Brain microvascular endothelial cell (primary cell): ENCODE measurements at regions not wholly inside any gene's neighbourhood (a gene's known extent, or its start where the extent isn't known, plus 50 kb on each side); places are given as distances from the start of the nearest gene placed in this dataset.

ENCODE experiments used
- DNase-seq: peaks from one replicate; pipeline ENCODE4 v3.0.0-alpha.2; 2020
- H3K27ac ChIP-seq: fragments of 250-450 bp; sonication (Bioruptor Pico); 2 replicates; pipeline ENCODE4 v1.5.1; 2020; ENCODE audit warnings: mild to moderate bottlenecking, moderate library complexity
- H3K27me3 ChIP-seq: fragments of 250-450 bp; sonication (Bioruptor Pico); replicated peaks from 2 replicates; pipeline ENCODE4 v1.5.1; 2020; ENCODE audit warnings: mild to moderate bottlenecking
- H3K36me3 ChIP-seq: fragments of 250-450 bp; sonication (Bioruptor Pico); replicated peaks from 2 replicates; pipeline ENCODE4 v1.5.1; 2020; ENCODE audit warnings: mild to moderate bottlenecking
- H3K4me3 ChIP-seq: 2 replicates; pipeline ENCODE4 v1.5.1; 2011; ENCODE audit warnings: low read depth, mild to moderate bottlenecking, control low read depth, low read length, moderate library complexity
- CTCF ChIP-seq: IDR thresholded peaks from 2 replicates; pipeline ENCODE4 v1.5.1; 2011; ENCODE audit warnings: low read depth, mild to moderate bottlenecking, moderate library complexity, low read length, control low read depth, inconsistent platforms; ENCODE audit errors: missing control alignments
- in situ Hi-C: cut with HindIII; loops from 2 replicates; pipeline ENCODE4 v1.10.0; 2017; ENCODE audit warnings: low sequenced_read_pairs, low pct_ligation_motif_present

GRCh38 chr10:26952094-26952493, 91.3 kb upstream of the ABI1 start:
- Histone ChIP-seq H3K36me3 (no peaks in the 10 kb centered on the region), H3K27ac (no peak overlapping the region), H3K27me3 (no peaks in the 10 kb centered on the region), H3K4me3 (no peak overlapping the region)
- in situ Hi-C loops: no loop called here
- TF ChIP-seq CTCF: no peak
- no peak for DNase-seq

GRCh38 chr10:26951650-26952049, 90.9 kb upstream of the ABI1 start:
- DNase-seq: no peak
- H3K27me3 ChIP-seq: no peaks in the 10 kb centered on the region
- no peak for TF ChIP-seq CTCF
- H3K36me3 ChIP-seq: no peaks in the 10 kb centered on the region
- H3K4me3 ChIP-seq: no peak overlapping the region
- in situ Hi-C loops: no loop called here
- H3K27ac ChIP-seq: no peak overlapping the region

- Histone ChIP-seq H3K36me3 (no peaks in the 10 kb centered on the region), H3K27me3 (no peaks in the 10 kb centered on the region), H3K27ac (no peak overlapping the region), H3K4me3 (no peak overlapping the region)
- no peak for TF ChIP-seq CTCF
- in situ Hi-C loops: no loop called here
- DNase-seq: no peak
Observed at GRCh38 chr10:26950934-26951333, 90.2 kb upstream of the ABI1 start.

- Histone ChIP-seq H3K27me3 (no peaks in the 10 kb centered on the region), H3K4me3 (no peak overlapping the region), H3K36me3 (no peaks in the 10 kb centered on the region), H3K27ac (no peak overlapping the region)
- DNase-seq: no peak
- TF ChIP-seq CTCF: no peak
- in situ Hi-C loops: no loop called here
Observed at GRCh38 chr10:26946102-26946811, 85.5 kb upstream of the ABI1 start.

GRCh38 chr10:26944261-26944882, 83.6 kb upstream of the ABI1 start:
- Histone ChIP-seq H3K36me3 (no peaks in the 10 kb centered on the region), H3K4me3 (no peak overlapping the region), H3K27ac (no peak overlapping the region), H3K27me3 (no peaks in the 10 kb centered on the region)
- DNase-seq: no peak
- in situ Hi-C loops: no loop called here
- TF ChIP-seq CTCF: no peak

- no peak for TF ChIP-seq CTCF
- Histone ChIP-seq H3K36me3 (no peaks in the 10 kb centered on the region), H3K27ac (no peak overlapping the region), H3K27me3 (no peaks in the 10 kb centered on the region), H3K4me3 (no peak overlapping the region)
- in situ Hi-C loops: no loop called here
- DNase-seq: no peak
Observed at GRCh38 chr10:26939962-26940354, 79.2 kb upstream of the ABI1 start.
